GM21619 (cell line): ENCODE measurements at regions not wholly inside any gene's neighbourhood (a gene's known extent, or its start where the extent isn't known, plus 50 kb on each side); places are given as distances from the start of the nearest gene placed in this dataset.
A peak's percentile ranks its signal among the peaks of the same experiment; 100 is the strongest.
"Not testable (repeated sequence)": the region's sequence is repeated elsewhere in the genome, so short reads cannot be mapped to it uniquely, and the experiment has no call there.

ENCODE experiments used
- ATAC-seq: cut with Tn5 transposase; IDR thresholded peaks from one replicate; pipeline ENCODE4 v1.9.1; 2021; ENCODE audit not compliant: unreplicated experiment

GRCh38 chr13:79997244-79997643 is 343.7 kb downstream of the SPRY2 start:
- no peak for ATAC-seq

- no peak for ATAC-seq
Measured at GRCh38 chr13:79995334-79995733, 345.6 kb downstream of the SPRY2 start.

DNA sequence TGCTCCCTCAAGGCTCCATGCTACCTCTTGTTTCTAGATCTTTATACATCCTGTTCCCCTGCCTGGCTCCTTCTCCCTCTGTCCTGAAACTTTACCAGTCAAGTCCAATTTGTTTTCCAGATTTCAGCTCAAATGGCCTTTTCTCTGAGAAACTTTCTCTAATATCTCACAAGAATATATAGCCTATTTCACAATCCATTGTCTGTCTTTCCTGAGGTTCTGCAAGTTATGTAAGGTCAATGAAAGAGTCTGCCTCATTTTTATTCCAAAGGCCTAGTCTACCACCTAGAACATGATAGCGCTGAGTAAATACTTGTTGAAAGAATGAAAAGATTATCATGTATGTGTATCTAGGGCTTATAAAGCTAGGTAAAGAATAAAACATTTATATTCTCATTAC is 348.8 kb downstream of the SPRY2 start:
- no peak for ATAC-seq

DNA sequence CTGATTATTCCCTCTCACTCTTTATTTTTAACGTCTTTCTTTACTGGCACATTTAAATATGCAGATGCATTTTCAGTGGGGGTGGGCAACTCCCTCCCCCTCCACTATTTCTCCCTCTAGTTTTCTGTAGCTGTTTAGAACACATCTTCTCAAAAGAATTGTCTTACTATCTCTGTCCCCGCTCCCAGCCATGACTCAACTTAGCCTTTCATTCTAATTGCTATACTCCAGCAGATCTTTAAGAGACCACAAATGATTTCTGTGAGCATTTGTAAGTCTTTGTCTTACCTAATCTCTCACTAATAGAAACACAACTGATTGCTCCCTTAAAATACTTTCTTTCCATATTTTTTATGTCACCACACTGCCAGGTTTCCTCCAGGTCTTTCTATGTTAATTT is 350.9 kb downstream of the SPRY2 start:
- no peak for ATAC-seq

DNA sequence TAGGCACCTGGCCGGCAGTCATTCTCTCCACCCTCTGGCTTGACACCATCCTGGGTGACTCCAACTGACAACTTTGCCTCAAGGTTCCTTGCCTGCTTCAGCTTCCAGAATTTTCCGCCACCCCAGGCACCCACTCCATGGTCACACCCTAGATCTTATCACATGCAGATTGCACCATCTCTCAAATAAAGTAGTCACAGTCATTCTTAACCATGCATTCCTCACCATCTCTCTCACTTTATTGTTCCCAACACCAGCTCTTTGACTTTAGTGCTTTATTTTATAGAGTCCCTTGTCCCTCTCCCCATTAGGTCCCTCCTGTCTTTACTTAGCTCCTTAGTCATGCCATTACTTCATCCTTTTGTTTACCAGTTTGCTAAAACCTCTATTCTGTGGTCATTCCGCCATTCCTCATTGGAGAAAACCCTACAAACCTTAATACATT is 351.7 kb downstream of the SPRY2 start:
- ATAC-seq, result no peak

GRCh38 chr13:79988573-79988972 is 352.4 kb downstream of the SPRY2 start:
- ATAC-seq, result no peak

GRCh38 chr13:79987761-79988160 is 353.2 kb downstream of the SPRY2 start:
- no peak for ATAC-seq

DNA sequence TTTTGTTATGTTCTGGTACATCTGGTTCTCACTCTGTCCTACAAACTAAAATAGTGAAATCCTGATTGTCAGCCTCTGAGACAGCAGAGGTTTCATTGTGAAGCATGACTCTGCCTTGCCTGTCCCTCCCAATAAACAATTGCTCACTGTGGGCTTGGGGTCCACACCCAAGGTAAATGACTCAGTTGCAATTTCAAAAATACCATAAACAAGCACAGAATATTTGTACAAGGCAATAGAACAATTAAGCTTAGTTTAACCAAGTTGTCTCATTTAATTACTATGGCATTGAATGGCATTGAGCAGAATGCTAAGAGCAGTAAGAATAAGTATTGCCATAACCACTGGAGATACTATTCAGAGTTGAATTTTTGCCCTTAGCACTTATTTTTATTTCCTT is 353.6 kb downstream of the SPRY2 start:
- ATAC-seq, result no peak

GRCh38 chr13:79986890-79987289 is 354.0 kb downstream of the SPRY2 start:
- no peak for ATAC-seq

- not testable (repeated sequence) for ATAC-seq
Measured at GRCh38 chr13:79974935-79975650, 365.8 kb downstream of the SPRY2 start.

DNA sequence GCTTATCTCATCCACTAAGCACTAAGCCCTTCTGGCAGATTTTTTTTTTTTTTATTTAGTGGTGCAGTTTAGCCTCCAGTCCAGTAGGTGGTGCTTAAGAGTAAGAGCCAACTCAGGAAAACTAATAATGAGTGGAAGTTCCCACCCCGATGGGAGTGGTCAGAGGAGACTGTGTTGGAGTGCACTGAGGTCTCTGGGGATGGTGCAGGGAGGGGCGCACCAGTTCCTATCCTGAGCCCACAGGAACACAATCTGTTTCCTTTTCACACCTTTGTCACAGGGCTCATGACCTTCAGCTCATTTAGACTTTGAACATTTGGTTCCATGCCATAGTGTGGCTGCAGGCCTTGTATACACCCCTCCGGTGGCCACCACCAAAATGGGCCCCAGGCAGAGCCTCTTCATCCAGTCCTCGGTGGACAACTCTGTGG is 367.4 kb downstream of the SPRY2 start:
- peak; percentile 91 for ATAC-seq

GRCh38 chr13:79972066-79972569 is 368.8 kb downstream of the SPRY2 start:
- ATAC-seq, result no peak

DNA sequence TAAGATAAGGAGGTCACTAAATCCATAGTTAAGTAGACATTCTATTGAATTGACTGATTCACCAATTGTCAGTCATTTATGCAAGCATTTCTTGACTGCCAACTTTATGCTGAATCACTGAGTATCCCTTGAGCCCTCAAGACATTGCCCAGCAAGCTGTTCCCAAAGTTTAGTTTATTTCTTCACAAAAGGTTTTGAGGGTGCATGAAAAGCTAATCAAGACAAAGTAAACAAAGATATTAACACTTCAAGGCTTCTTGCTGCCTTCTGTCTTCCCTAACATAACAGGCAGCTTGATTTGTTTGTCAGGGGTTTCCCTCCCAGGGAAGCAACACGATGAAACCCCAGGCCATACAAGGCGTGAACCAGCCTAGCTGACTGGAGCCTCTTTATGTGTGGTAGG is 374.4 kb downstream of the SPRY2 start:
- ATAC-seq, result no peak

DNA sequence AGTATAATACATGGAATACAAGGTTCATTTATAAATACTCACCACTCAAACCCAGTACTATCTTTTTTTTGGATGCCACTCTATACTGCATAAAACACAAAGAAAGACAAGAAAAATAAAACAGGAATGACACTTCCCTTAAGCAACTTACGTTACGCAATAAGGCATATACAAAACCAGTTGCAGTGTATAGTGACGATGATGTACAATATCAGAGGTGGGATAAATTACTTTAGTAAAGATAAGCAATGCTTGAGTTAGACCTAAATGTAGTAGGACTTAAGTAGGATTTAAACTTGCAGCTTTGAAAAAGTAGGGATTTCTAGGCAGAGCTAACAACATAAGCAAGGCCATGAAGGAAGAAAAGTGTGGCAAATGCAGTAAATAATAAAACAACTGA is 374.9 kb downstream of the SPRY2 start:
- no peak for ATAC-seq

DNA sequence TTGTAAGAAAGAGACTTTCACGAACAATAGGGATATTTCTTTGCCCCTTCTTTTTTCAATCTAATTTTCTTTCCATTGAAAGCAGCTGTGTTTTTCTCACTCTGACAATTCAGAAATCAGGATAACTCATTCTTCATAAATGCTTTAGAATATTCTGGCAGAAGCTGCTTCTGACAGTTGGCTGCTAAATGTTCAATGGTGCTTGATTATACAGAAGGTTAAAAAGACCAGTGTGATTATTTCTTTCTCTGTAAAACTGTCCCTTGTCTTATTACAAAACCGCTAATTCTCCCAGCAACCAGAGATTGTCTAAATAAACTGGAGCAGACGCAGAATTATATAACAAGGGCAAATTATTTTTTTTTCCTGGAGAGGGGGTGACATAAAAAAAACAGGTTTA is 394.4 kb downstream of the SPRY2 start:
- no peak for ATAC-seq

- ATAC-seq, result no peak
Measured at GRCh38 chr13:79943346-79944023, 397.4 kb downstream of the SPRY2 start.

DNA sequence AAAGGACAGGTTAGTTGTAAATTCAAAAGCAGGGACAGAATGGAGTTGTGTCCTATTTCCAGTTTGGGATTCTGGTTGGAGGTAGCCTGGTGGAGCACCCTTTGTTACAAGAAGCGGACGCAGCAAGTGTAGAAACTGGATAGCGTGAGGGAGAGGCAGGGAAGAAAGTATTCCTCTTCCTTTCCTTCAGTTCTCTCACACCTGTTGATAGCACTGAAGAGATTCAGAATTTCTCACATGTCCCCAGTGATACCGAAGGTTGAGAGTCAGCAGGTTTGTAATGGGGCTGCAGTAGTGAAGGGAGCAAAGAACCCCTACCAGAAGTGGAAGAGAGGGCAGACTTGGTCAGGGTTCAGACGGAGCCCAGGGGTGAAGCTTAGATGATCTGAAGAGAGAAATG is 399.2 kb downstream of the SPRY2 start:
- ATAC-seq, result no peak

DNA sequence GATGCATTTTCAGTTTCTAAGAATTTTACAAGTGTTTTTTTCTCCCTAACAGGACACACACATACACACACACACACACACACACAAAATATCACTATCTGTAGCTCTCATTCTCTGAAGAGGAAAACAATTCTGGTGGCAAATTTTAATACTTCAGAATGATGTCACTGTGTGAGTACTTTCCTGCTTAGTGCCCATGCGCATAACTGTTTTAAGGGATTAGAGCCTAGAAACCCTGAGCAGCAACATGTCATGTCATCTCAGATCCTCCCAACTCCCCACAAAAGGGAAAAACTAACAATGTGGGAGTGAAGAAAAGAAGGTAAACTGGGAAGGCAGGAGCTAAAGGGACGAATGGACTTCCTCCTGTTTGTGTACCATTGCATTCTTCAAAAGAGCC is 401.2 kb downstream of the SPRY2 start:
- ATAC-seq, result no peak

- ATAC-seq, result no peak
Measured at GRCh38 chr13:79937771-79938216, 403.1 kb downstream of the SPRY2 start.

DNA sequence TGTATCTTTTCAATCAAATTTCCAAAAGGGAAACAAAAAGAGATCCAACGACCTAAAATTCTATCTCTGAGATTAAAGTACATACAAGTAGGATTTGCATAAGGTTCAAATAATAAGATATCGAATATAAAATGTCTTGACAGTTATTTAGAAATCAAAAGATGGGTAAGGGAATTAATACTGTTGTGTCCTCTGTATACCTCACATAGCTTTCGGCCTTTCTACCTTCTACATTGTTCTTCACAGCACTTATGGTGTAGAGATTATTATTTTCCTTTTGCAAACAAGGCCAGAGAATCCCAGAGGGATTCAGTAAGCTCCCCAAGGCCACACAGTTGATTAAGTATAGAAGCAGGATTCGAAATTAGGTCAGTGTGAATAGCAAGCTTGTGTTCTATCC is 403.6 kb downstream of the SPRY2 start:
- ATAC-seq, result no peak

DNA sequence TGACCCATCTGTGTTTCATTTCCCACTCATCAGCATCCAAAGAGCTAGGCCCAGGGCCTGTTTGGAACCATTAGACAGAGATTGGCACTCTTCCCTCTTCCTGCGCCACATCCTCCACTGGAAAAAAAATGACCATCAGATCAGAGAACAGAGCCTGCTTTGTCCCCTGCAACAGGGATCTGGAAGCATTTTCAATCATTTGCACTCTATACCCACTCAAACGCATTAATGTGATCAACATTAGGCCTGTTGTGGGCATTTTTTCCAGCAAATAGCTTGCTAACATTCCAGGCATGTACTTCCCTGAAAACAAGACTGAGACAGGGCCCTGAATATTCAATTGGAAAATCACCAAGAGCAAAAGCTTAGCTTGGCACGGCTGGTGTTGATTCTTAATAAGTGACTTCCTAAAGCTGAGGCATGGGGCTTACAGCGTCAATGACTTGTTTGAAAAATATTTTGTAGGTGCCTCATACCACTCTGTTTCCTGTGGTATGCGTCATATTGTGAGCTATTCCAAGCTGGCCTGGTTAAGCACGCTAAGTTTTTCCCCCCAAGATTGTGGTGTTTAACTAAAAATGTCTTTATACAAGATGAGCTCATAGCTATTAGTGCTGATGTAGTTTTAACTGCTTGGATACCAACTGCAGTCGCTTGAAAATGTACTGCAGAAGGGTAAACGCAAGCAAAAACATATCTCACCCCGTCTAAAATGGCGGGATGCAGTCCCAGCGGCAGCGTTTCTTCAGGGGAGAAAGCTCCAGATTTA is 404.4 kb downstream of the SPRY2 start:
- ATAC-seq, result no peak

GRCh38 chr13:79935121-79935520 is 405.8 kb downstream of the SPRY2 start:
- ATAC-seq, result no peak
